ENCODE measurements at regions not wholly inside any gene's neighbourhood (a gene's known extent, or its start where the extent isn't known, plus 50 kb on each side); places are given as distances from the start of the nearest gene placed in this dataset.

DNA sequence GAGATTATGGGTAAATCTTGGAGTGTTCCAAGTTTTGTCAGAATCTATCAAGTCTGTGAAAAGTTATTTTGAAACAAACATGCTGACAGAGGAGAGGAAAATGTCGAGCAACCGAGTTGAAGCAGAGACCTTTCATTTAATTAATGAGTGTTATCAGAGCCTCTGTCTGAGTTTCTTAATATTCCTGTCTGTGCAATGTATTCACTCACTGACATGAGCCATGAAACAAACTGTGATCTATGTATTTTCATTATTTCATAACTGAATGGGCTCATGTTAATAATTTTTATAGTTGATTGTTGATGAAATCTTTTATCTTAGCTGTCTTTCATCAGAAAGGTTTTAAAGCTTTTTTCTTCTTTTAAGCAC lies 144.2 kb upstream of the FAR2 start:
- no peaks in the 10 kb centered on the region for H4K20me1 ChIP-seq (ENCODE audit: control insufficient read depth, insufficient read depth, insufficient read length)
- no peak overlapping the region for H2BK12ac ChIP-seq (ENCODE audit: insufficient read length, low read depth, low read length)
- no peak overlapping the region for H2BK120ac ChIP-seq (ENCODE audit: low read depth, low read length, poor library complexity, severe bottlenecking)
- H3K27me3 ChIP-seq (ENCODE audit: insufficient read depth, low read length): no peaks in the 10 kb centered on the region
- no peak overlapping the region for H2AFZ ChIP-seq (ENCODE audit: low read length)
- H2AK5ac ChIP-seq (ENCODE audit: insufficient read length, low read length): no peak overlapping the region
- Mint-ChIP-seq H3K4me3 (no peak overlapping the region), H3K27ac (no peak overlapping the region), H3K4me1 (no peaks in the 10 kb centered on the region), H3K9me3 (no peaks in the 10 kb centered on the region), H3K27me3 (ENCODE audit: low read depth) (no peaks in the 10 kb centered on the region), H3K36me3 (ENCODE audit: insufficient read depth in 1 of 3, low read depth in 3 of 3) (0 out of 7 replicates have a peak, but pooled peaks cover 0 to 4% (median 0%) of the 10 kb centered on the region in 3 experiments)
- no peak overlapping the region for H3K4ac ChIP-seq (ENCODE audit: low read depth, low read length)
- H3K56ac ChIP-seq (ENCODE audit: insufficient read length, low read depth, low read length): no peak overlapping the region
- H3K14ac ChIP-seq (ENCODE audit: insufficient read depth, low read length): no peak overlapping the region
- H3K23me2 ChIP-seq (ENCODE audit: insufficient read length, low read depth, low read length, poor library complexity, severe bottlenecking): no peaks in the 10 kb centered on the region
- DNase-seq: no peak
- H3K9me3 ChIP-seq (ENCODE audit: control insufficient read depth, low read depth, low read length): no peaks in the 10 kb centered on the region
- TF ChIP-seq, protein P1, sequence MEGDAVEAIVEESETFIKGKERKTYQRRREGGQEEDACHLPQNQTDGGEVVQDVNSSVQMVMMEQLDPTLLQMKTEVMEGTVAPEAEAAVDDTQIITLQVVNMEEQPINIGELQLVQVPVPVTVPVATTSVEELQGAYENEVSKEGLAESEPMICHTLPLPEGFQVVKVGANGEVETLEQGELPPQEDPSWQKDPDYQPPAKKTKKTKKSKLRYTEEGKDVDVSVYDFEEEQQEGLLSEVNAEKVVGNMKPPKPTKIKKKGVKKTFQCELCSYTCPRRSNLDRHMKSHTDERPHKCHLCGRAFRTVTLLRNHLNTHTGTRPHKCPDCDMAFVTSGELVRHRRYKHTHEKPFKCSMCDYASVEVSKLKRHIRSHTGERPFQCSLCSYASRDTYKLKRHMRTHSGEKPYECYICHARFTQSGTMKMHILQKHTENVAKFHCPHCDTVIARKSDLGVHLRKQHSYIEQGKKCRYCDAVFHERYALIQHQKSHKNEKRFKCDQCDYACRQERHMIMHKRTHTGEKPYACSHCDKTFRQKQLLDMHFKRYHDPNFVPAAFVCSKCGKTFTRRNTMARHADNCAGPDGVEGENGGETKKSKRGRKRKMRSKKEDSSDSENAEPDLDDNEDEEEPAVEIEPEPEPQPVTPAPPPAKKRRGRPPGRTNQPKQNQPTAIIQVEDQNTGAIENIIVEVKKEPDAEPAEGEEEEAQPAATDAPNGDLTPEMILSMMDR (conservative IDR thresholded peaks at IDR 0.05): no peak
- no peaks in the 10 kb centered on the region for H3K4me1 ChIP-seq (ENCODE audit: insufficient read depth, low read length)
- H2BK5ac ChIP-seq (ENCODE audit: insufficient read length, low read length): no peak overlapping the region
- no peak overlapping the region for H4K91ac ChIP-seq (ENCODE audit: insufficient read length, low read depth, low read length)
- H2BK20ac ChIP-seq (ENCODE audit: low read depth, low read length, poor library complexity, severe bottlenecking): no peak overlapping the region
- no peak overlapping the region for H4K8ac ChIP-seq (replicated peaks; ENCODE audit: insufficient read length, low read depth, low read length)
- no peak overlapping the region for H2BK15ac ChIP-seq (ENCODE audit: low read depth, low read length)
- WGBS (ENCODE audit: extremely low coverage, insufficient read length, low lambda C conversion rate): no CpG with 5 or more reads among the region's 2 CpGs
- no peaks in the 10 kb centered on the region for H3K79me2 ChIP-seq (ENCODE audit: insufficient read depth, low read length)
- H3K23ac ChIP-seq (ENCODE audit: insufficient read length, low read depth, low read length): no peak overlapping the region
- H3T11ph ChIP-seq (ENCODE audit: low read length): no peak overlapping the region
- no peak overlapping the region for H3K9ac ChIP-seq (ENCODE audit: extremely low read depth, insufficient read length, low read length)
- H4K5ac ChIP-seq (ENCODE audit: insufficient read length, low read depth, low read length): no peak overlapping the region
- no peak overlapping the region for H3K18ac ChIP-seq (ENCODE audit: insufficient read length, low read depth, low read length)
- H3K4me2 ChIP-seq (ENCODE audit: insufficient read depth, insufficient read length, low read length): no peak overlapping the region
- no peaks in the 10 kb centered on the region for H3K79me1 ChIP-seq (ENCODE audit: insufficient read depth, low read depth, low read length, poor library complexity, severe bottlenecking)
- H3K27ac ChIP-seq (ENCODE audit: insufficient read length, low read depth, low read length): no peak overlapping the region

Data from H9 (cell line).